ENCODE measurements at regions not wholly inside any gene's neighbourhood (a gene's known extent, or its start where the extent isn't known, plus 50 kb on each side); places are given as distances from the start of the nearest gene placed in this dataset.
A peak's percentile ranks its signal among the peaks of the same experiment; 100 is the strongest.

DNA sequence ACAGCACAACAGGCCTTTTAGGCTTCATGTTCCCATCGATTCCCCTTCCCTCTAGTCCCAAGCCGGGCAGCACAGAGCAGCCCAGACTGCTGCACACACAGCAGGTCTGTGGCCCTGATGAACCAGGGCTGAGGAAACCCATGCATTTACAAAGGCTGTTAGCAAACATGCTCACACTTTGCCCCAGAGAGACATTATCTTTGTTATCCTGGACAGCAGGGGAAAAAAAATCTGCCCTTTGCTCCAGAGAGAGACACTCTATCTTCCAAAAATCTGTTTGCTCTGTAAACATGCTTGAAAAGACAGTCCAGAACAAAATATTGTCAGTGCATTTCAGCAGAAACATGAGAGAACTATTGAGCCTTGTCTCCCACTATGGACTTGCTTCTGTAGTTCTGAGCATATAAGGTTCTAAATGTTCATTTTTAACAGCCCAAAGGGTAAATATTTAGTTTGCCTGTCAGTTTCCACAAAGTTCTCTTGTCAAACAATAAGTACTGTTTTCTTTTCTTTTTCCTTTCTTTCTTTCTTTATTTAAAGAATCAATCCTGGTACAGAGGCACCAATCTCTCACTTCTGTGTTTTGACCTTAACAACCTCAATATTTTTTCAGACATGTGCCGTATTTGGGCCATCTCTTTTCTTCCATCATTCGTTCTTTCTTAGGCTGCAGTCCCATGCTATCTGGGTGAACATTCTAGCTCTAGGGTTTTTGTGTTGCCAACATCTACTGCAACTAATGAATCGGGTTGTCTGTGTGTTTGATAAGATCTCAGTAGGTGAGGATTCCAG lies 468.0 kb downstream of the EPM2A start (continued):
- TF ChIP-seq MEIS1 (CRISPR knock-in tag; IDR thresholded peaks at IDR 0.05; ENCODE audit: borderline replicate concordance): peak; percentile 99
- 0 out of 2 replicates have a peak, but pooled peaks have one; percentile 30 for TF ChIP-seq STAT5B (CRISPR knock-in tag; IDR thresholded peaks at IDR 0.05)
- TF ChIP-seq, protein P1, sequence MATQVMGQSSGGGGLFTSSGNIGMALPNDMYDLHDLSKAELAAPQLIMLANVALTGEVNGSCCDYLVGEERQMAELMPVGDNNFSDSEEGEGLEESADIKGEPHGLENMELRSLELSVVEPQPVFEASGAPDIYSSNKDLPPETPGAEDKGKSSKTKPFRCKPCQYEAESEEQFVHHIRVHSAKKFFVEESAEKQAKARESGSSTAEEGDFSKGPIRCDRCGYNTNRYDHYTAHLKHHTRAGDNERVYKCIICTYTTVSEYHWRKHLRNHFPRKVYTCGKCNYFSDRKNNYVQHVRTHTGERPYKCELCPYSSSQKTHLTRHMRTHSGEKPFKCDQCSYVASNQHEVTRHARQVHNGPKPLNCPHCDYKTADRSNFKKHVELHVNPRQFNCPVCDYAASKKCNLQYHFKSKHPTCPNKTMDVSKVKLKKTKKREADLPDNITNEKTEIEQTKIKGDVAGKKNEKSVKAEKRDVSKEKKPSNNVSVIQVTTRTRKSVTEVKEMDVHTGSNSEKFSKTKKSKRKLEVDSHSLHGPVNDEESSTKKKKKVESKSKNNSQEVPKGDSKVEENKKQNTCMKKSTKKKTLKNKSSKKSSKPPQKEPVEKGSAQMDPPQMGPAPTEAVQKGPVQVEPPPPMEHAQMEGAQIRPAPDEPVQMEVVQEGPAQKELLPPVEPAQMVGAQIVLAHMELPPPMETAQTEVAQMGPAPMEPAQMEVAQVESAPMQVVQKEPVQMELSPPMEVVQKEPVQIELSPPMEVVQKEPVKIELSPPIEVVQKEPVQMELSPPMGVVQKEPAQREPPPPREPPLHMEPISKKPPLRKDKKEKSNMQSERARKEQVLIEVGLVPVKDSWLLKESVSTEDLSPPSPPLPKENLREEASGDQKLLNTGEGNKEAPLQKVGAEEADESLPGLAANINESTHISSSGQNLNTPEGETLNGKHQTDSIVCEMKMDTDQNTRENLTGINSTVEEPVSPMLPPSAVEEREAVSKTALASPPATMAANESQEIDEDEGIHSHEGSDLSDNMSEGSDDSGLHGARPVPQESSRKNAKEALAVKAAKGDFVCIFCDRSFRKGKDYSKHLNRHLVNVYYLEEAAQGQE (IDR thresholded peaks at IDR 0.05; ENCODE audit: borderline replicate concordance in 1 of 2, low read depth in 1 of 2, low read length in 2 of 2): peak in 1 of 2 experiments; percentile 80; a peak in 1 of 4 replicates
- TF ChIP-seq REL (CRISPR knock-in tag; conservative IDR thresholded peaks at IDR 0.05): no peak
- peak; percentile 79; the same call in 1 of the 2 replicates for TF ChIP-seq NR2C2 (CRISPR knock-in tag; IDR thresholded peaks at IDR 0.05; ENCODE audit: borderline replicate concordance)
- TF ChIP-seq NFKBIZ (CRISPR knock-in tag; IDR thresholded peaks at IDR 0.05): peak; percentile 95
- TF ChIP-seq ZNF672 (CRISPR knock-in tag; IDR thresholded peaks at IDR 0.05): no peak
- TF ChIP-seq, protein P2, sequence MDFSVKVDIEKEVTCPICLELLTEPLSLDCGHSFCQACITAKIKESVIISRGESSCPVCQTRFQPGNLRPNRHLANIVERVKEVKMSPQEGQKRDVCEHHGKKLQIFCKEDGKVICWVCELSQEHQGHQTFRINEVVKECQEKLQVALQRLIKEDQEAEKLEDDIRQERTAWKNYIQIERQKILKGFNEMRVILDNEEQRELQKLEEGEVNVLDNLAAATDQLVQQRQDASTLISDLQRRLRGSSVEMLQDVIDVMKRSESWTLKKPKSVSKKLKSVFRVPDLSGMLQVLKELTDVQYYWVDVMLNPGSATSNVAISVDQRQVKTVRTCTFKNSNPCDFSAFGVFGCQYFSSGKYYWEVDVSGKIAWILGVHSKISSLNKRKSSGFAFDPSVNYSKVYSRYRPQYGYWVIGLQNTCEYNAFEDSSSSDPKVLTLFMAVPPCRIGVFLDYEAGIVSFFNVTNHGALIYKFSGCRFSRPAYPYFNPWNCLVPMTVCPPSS (IDR thresholded peaks at IDR 0.05): no peak
- TF ChIP-seq TAF15 (IDR thresholded peaks at IDR 0.05; ENCODE audit: low read depth, low read length, poor library complexity, severe bottlenecking): no peak
- TF ChIP-seq ZNF282 (IDR thresholded peaks at IDR 0.05; ENCODE audit: partially characterized antibody): no peak
- no peak for TF ChIP-seq ZFP41 (CRISPR knock-in tag; IDR thresholded peaks at IDR 0.05; ENCODE audit: borderline replicate concordance)
- peak; percentile 87; the same call in 1 of the 2 replicates for TF ChIP-seq SNAI1 (CRISPR knock-in tag; IDR thresholded peaks at IDR 0.05; ENCODE audit: borderline replicate concordance)
- peak; percentile 84 for TF ChIP-seq ZNF205 (CRISPR knock-in tag; IDR thresholded peaks at IDR 0.05)
- TF ChIP-seq ESRRA (CRISPR knock-in tag; IDR thresholded peaks at IDR 0.05; ENCODE audit: low read depth): peak; percentile 70; the same call in 1 of the 2 replicates
- TF ChIP-seq, protein P3, sequence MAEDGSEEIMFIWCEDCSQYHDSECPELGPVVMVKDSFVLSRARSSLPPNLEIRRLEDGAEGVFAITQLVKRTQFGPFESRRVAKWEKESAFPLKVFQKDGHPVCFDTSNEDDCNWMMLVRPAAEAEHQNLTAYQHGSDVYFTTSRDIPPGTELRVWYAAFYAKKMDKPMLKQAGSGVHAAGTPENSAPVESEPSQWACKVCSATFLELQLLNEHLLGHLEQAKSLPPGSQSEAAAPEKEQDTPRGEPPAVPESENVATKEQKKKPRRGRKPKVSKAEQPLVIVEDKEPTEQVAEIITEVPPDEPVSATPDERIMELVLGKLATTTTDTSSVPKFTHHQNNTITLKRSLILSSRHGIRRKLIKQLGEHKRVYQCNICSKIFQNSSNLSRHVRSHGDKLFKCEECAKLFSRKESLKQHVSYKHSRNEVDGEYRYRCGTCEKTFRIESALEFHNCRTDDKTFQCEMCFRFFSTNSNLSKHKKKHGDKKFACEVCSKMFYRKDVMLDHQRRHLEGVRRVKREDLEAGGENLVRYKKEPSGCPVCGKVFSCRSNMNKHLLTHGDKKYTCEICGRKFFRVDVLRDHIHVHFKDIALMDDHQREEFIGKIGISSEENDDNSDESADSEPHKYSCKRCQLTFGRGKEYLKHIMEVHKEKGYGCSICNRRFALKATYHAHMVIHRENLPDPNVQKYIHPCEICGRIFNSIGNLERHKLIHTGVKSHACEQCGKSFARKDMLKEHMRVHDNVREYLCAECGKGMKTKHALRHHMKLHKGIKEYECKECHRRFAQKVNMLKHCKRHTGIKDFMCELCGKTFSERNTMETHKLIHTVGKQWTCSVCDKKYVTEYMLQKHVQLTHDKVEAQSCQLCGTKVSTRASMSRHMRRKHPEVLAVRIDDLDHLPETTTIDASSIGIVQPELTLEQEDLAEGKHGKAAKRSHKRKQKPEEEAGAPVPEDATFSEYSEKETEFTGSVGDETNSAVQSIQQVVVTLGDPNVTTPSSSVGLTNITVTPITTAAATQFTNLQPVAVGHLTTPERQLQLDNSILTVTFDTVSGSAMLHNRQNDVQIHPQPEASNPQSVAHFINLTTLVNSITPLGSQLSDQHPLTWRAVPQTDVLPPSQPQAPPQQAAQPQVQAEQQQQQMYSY (CRISPR knock-in tag; IDR thresholded peaks at IDR 0.05): peak; percentile 66; the same call in 1 of the 2 replicates
- TF ChIP-seq, protein P4, sequence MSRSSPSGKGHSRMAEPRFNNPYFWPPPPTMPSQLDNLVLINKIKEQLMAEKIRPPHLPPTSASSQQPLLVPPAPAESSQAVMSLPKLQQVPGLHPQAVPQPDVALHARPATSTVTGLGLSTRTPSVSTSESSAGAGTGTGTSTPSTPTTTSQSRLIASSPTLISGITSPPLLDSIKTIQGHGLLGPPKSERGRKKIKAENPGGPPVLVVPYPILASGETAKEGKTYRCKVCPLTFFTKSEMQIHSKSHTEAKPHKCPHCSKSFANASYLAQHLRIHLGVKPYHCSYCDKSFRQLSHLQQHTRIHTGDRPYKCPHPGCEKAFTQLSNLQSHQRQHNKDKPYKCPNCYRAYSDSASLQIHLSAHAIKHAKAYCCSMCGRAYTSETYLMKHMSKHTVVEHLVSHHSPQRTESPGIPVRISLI (CRISPR knock-in tag; IDR thresholded peaks at IDR 0.05; ENCODE audit: borderline replicate concordance): peak; percentile 100
- no peak; the same call in 1 of the 2 replicates for TF ChIP-seq KMT2A (CRISPR knock-in tag; IDR thresholded peaks at IDR 0.05)

All from HepG2 (cell line).